A549 (cell line): ENCODE measurements at regions not wholly inside any gene's neighbourhood (a gene's known extent, or its start where the extent isn't known, plus 50 kb on each side); places are given as distances from the start of the nearest gene placed in this dataset.

ENCODE experiments used
- CTCF ChIP-seq: fragments of >200 bp; sonication (Bioruptor Twin); formaldehyde crosslinking; IDR thresholded peaks from 3 replicates; pipeline ENCODE4 v1.5.1; 2016
- RAD21 ChIP-seq, 2 experiments: fragments of >200 bp in 1 of 2; sonication (Bioruptor Twin) in 1 of 2; formaldehyde crosslinking in 1 of 2; IDR thresholded peaks in 1 of 2; conservative IDR thresholded peaks in 1 of 2; 2 replicates in 1 of 2; 3 replicates in 1 of 2; pipeline ENCODE4 v1.6.1; 2012 to 2018; ENCODE audit warnings: inconsistent platforms in 1 of 2
- TP53 ChIP-seq: fragments of 250-450 bp; sonication (Bioruptor Pico); IDR thresholded peaks from 2 replicates; pipeline ENCODE4 v1.5.0; 2021; ENCODE audit warnings: mild to moderate bottlenecking, moderate library complexity

- no peak for TF ChIP-seq CTCF
- no peak for TF ChIP-seq RAD21 (conservative IDR thresholded peaks at IDR 0.05 in 1 of 2, IDR thresholded peaks at IDR 0.05 in 1 of 2)
- no peak for TF ChIP-seq TP53
These were observed 141.9 kb upstream of the EXOC2 start for GRCh38 chr6:834866-835265.
